B cell (primary cell): ENCODE measurements at regions not wholly inside any gene's neighbourhood (a gene's known extent, or its start where the extent isn't known, plus 50 kb on each side); places are given as distances from the start of the nearest gene placed in this dataset.

ENCODE experiments used
- ATAC-seq: fragments of 200-7000 bp; cut with Tn5 transposase; one replicate; pipeline ENCODE4 v1.10.0; 2021; ENCODE audit warnings: low read depth, mild to moderate bottlenecking, moderate number of reproducible peaks, moderate library complexity
- CTCF ChIA-PET: fragments of 350-600 bp; sonication (Branson Sonifier 250); formaldehyde crosslinking; loops from one replicate; lab custom pipeline; 2021; ENCODE audit warnings: antibody characterized with exemption, inconsistent platforms; lab: Charles Lee
- POLR2A ChIA-PET: fragments of 350-600 bp; sonication (Branson Sonifier 250); formaldehyde crosslinking; loops from one replicate; lab custom pipeline; 2021; ENCODE audit warnings: antibody characterized with exemption; lab: Charles Lee
- DNase-seq: peaks from one replicate; pipeline ENCODE4 v3.0.0; 2013
- H2AFZ ChIP-seq: 2 replicates; pipeline ENCODE4 v1.6.1; 2012; ENCODE audit warnings: mild to moderate bottlenecking, low read depth, low read length; ENCODE audit not compliant: insufficient read depth, poor library complexity, severe bottlenecking
- H3K27ac ChIP-seq, 2 donors: 1 replicate in 1 of 2; 2 replicates in 1 of 2; pipeline ENCODE4 v1.5.1; 2012 to 2013; ENCODE audit warnings: low read length in 2 of 2, mild to moderate bottlenecking in 2 of 2, moderate library complexity in 1 of 2
- H3K27me3 ChIP-seq, 4 experiments: fragments of 200-600 bp in 1 of 4; sonication (generic) in 1 of 4; replicated peaks in 1 of 4; 1 replicate in 2 of 4; 2 replicates in 2 of 4; pipeline versions ENCODE4 v1.6.1 to v1.7.0; 2013 to 2016; ENCODE audit warnings: low read length in 3 of 4, mild to moderate bottlenecking in 2 of 4, mixed read lengths in 1 of 4, moderate library complexity in 1 of 4; ENCODE audit not compliant: insufficient read depth in 4 of 4, control insufficient read depth in 3 of 4; ENCODE audit errors: control extremely low read depth in 1 of 4
- H3K36me3 ChIP-seq, 2 experiments: replicated peaks in 1 of 2; 1 replicate in 1 of 2; 2 replicates in 1 of 2; pipeline versions ENCODE4 v1.6.1 to v1.7.1; 2013; ENCODE audit warnings: low read length in 1 of 2; ENCODE audit not compliant: insufficient read depth in 2 of 2, control insufficient read depth in 1 of 2; ENCODE audit errors: control extremely low read depth in 1 of 2, extremely low read depth in 1 of 2
- H3K4me1 ChIP-seq, 2 donors: fragments of 200-600 bp in 1 of 2; sonication (generic) in 1 of 2; 1 replicate in 1 of 2; 2 replicates in 1 of 2; pipeline versions ENCODE4 v1.5.1 to v1.6.1; 2013 to 2017; ENCODE audit warnings: low read length in 2 of 2; ENCODE audit not compliant: control insufficient read depth in 2 of 2, insufficient read depth in 2 of 2
- H3K4me2 ChIP-seq: replicated peaks from 2 replicates; pipeline ENCODE3; 2012; ENCODE audit warnings: mild to moderate bottlenecking, low read depth, low read length; ENCODE audit not compliant: poor library complexity, severe bottlenecking
- H3K4me3 ChIP-seq, 5 experiments: fragments of 200-600 bp in 1 of 5; sonication (generic) in 1 of 5; 1 replicate in 3 of 5; 2 replicates in 2 of 5; pipeline versions ENCODE4 v1.5.1 to v1.7.0; 2011 to 2016; ENCODE audit warnings: low read length in 4 of 5, mild to moderate bottlenecking in 4 of 5, low read depth in 2 of 5, control low read depth in 1 of 5, moderate library complexity in 1 of 5; ENCODE audit not compliant: insufficient read depth in 1 of 5; ENCODE audit errors: control extremely low read depth in 1 of 5, extremely low read depth in 1 of 5
- H3K79me2 ChIP-seq: fragments of 200-600 bp; sonication (generic); one replicate; pipeline ENCODE4 v1.6.0; 2016; ENCODE audit warnings: low read length; ENCODE audit not compliant: control insufficient read depth, insufficient read depth
- H3K9ac ChIP-seq: fragments of 200-600 bp; sonication (generic); 2 replicates; pipeline ENCODE4 v1.6.1; 2017; ENCODE audit warnings: mild to moderate bottlenecking, low read length, moderate library complexity
- H3K9me3 ChIP-seq, 3 donors: one replicate each; pipeline versions ENCODE4 v1.6.1 to v1.7.1; 2013; ENCODE audit warnings: low read length in 2 of 3; ENCODE audit not compliant: control insufficient read depth in 2 of 3, insufficient read depth in 1 of 3; ENCODE audit errors: control extremely low read depth in 1 of 3
- H4K20me1 ChIP-seq: 2 replicates; pipeline ENCODE4 v1.6.0; 2012; ENCODE audit warnings: mild to moderate bottlenecking, low read length; ENCODE audit not compliant: insufficient read depth, control insufficient read depth, poor library complexity, severe bottlenecking
- H3K27ac Mint-ChIP-seq: one replicate; pipeline ENCODE4 v1.8.0; 2021; ENCODE audit warnings: mixed read lengths
- H3K27me3 Mint-ChIP-seq: one replicate; pipeline ENCODE4 v1.8.0; 2021; ENCODE audit warnings: mixed read lengths
- H3K4me1 Mint-ChIP-seq: one replicate; pipeline ENCODE4 v1.8.0; 2021; ENCODE audit warnings: mixed read lengths
- H3K4me3 Mint-ChIP-seq: one replicate; pipeline ENCODE4 v1.8.0; 2021; ENCODE audit warnings: mixed read lengths
- H3K9me3 Mint-ChIP-seq: one replicate; pipeline ENCODE4 v1.8.0; 2022; ENCODE audit warnings: mixed read lengths; ENCODE audit not compliant: insufficient read depth
- EZH2 ChIP-seq: IDR thresholded peaks from 2 replicates; pipeline ENCODE4 v1.6.1; 2012; ENCODE audit warnings: borderline replicate concordance, low read depth, mild to moderate bottlenecking, moderate library complexity, low read length; ENCODE audit not compliant: insufficient read depth, poor library complexity, severe bottlenecking
- WGBS: methylation state at CpG from one replicate; pipeline ENCODE4 v1.1.5; 2013; ENCODE audit warnings: missing lambda C conversion rate; ENCODE audit not compliant: insufficient coverage; 5-methylcytosine and 5-hydroxymethylcytosine counted together
- intact Hi-C: fragments of 100-400 bp; cut with micrococcal nuclease; formaldehyde crosslinking; loops from one replicate; pipeline ENCODE4 v1.10.0; 2022
- TF ChIP-seq, protein P1 (sequence below): fragments of 200-600 bp; IDR thresholded peaks from one replicate; pipeline ENCODE4 v1.8.0; 2022; ENCODE audit warnings: antibody characterized with exemption, mild to moderate bottlenecking

DNA sequence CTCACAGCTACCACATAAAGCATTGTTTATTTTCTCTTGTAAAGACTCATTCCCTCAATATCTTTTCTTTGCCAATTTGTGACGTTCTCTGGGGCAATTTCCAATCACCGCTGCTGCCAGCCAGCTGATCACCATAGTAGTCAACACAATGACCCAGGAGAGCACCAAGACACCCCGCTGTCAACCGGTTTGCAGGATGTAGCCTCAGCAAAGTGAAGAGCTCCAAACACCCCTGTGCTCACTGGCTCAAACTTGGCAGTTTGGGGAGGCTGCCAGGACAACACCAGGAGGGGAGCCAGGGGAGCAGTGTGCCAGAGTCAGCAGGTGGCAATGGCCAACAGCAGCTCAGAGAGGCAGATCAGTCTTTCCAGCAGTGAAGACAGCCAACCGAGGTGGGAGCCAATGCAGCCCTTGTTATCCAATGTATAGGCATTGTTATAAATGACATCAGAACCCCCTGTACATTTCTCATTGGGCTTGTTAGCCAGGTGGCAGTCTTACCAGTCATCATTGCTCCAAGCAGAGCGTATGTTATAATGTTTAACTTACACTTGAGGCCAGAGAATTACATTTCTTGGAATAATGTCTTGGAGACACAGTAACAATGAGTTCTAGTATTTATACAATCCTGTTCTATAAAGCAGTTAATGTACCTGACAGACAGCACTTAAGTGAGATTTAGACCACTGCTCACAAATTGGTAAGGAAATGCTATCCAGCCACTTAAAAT is 274.9 kb upstream of the GK2 start:
- 67% methylated on average over 4 of the region's 6 CpGs for WGBS
- no peaks in the 10 kb centered on the region for H3K27me3 ChIP-seq
- POLR2A ChIA-PET, result no interaction called here
- H3K9me3 Mint-ChIP-seq, result no peaks in the 10 kb centered on the region
- no peak overlapping the region for H3K4me3 Mint-ChIP-seq
- intact Hi-C loops, result loop anchor here (5.0 kb wide), 1 partner anchor 731 kb away; no protein-coding TSS in a partner anchor
- ATAC-seq, result no peak
- H3K4me1 ChIP-seq, result no peaks in the 10 kb centered on the region
- H3K27ac ChIP-seq, result no peak overlapping the region
- H3K4me2 ChIP-seq, result no peak overlapping the region
- H3K27ac Mint-ChIP-seq, result no peak overlapping the region
- no peaks in the 10 kb centered on the region for H3K36me3 ChIP-seq
- H3K27me3 Mint-ChIP-seq, result peaks cover 7% of the 10 kb centered on the region
- peaks cover 6% of the 10 kb centered on the region for H3K4me1 Mint-ChIP-seq
- no peak overlapping the region for H3K9ac ChIP-seq
- no peaks in the 10 kb centered on the region for H4K20me1 ChIP-seq
- no peak overlapping the region for H2AFZ ChIP-seq
- no peaks in the 10 kb centered on the region for H3K79me2 ChIP-seq
- TF ChIP-seq, protein P1, sequence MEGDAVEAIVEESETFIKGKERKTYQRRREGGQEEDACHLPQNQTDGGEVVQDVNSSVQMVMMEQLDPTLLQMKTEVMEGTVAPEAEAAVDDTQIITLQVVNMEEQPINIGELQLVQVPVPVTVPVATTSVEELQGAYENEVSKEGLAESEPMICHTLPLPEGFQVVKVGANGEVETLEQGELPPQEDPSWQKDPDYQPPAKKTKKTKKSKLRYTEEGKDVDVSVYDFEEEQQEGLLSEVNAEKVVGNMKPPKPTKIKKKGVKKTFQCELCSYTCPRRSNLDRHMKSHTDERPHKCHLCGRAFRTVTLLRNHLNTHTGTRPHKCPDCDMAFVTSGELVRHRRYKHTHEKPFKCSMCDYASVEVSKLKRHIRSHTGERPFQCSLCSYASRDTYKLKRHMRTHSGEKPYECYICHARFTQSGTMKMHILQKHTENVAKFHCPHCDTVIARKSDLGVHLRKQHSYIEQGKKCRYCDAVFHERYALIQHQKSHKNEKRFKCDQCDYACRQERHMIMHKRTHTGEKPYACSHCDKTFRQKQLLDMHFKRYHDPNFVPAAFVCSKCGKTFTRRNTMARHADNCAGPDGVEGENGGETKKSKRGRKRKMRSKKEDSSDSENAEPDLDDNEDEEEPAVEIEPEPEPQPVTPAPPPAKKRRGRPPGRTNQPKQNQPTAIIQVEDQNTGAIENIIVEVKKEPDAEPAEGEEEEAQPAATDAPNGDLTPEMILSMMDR, result no peak
- TF ChIP-seq EZH2, result no peak
- H3K4me3 ChIP-seq, result no peak overlapping the region
- DNase-seq, result no peak
- H3K9me3 ChIP-seq, result no peaks in the 10 kb centered on the region
- CTCF ChIA-PET, result no interaction called here

DNA sequence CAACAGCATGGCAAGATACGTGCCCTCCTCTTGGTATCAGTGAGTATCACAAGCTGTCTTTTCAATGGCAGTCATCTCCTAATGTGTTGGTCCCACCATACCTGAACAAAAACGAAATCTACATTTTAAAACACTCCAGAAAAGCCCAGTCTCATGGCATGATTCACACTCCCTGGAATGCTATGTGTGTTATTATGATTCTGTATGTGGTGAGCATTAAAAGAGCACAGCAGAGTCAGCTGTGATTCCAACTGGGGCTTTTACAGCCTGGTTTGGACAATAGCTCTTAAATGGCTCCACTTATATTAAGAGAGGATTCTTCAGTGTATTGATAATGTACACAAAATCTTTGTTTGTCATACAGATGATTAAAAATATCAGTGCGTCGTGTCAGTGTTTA is 274.1 kb upstream of the GK2 start:
- Mint-ChIP-seq H3K4me3 (no peak overlapping the region), H3K27ac (no peak overlapping the region), H3K27me3 (peaks cover 7% of the 10 kb centered on the region), H3K4me1 (peaks cover 6% of the 10 kb centered on the region), H3K9me3 (no peaks in the 10 kb centered on the region)
- Histone ChIP-seq H3K9ac (no peak overlapping the region), H4K20me1 (no peaks in the 10 kb centered on the region), H3K4me1 (no peaks in the 10 kb centered on the region), H2AFZ (no peak overlapping the region), H3K36me3 (no peaks in the 10 kb centered on the region), H3K4me2 (no peak overlapping the region), H3K27me3 (no peaks in the 10 kb centered on the region), H3K79me2 (no peaks in the 10 kb centered on the region), H3K9me3 (no peaks in the 10 kb centered on the region), H3K4me3 (no peak overlapping the region), H3K27ac (no peak overlapping the region)
- intact Hi-C loops, result loop anchor here (5.0 kb wide), 1 partner anchor 730 kb away; no protein-coding TSS in a partner anchor
- DNase-seq (no peak), ATAC-seq (no peak)
- 92% methylated on average over 1 of the region's 4 CpGs for whole genome bisulfite sequencing
- ChIA-PET POLR2A (no interaction called here), CTCF (no interaction called here)
- TF ChIP-seq EZH2, result no peak
- TF ChIP-seq, protein P1, result no peak
